Heart left ventricle (tissue), 16 donors: ENCODE measurements at regions not wholly inside any gene's neighbourhood (a gene's known extent, or its start where the extent isn't known, plus 50 kb on each side); places are given as distances from the start of the nearest gene placed in this dataset.

Experiments used
- ATAC-seq, 4 donors: fragments of 200-7000 bp; cut with Tn5 transposase; one replicate each; pipeline ENCODE4 v1.9.1; 2020 to 2022; ENCODE audit warnings: moderate library complexity in 4 of 4, mild to moderate bottlenecking in 3 of 4, moderate number of reproducible peaks in 1 of 4
- DNase-seq, 5 donors: peaks; one replicate each; pipeline ENCODE4 v3.0.0-alpha.2; 2020
- H3K27ac ChIP-seq, 12 donors: fragments of 200-600 bp; sonication (generic) in 4 of 12; one replicate each; pipeline versions ENCODE4 v1.5.0 to v1.8.0; 2016 to 2022; ENCODE audit warnings: mild to moderate bottlenecking in 2 of 12
- H3K27me3 ChIP-seq, 9 donors: fragments of 200-600 bp; sonication (generic) in 2 of 9; one replicate each; pipeline versions ENCODE4 v1.5.1 to v1.8.0; 2016 to 2022; ENCODE audit warnings: mild to moderate bottlenecking in 3 of 9
- H3K36me3 ChIP-seq, 9 donors: fragments of 200-600 bp; sonication (generic) in 2 of 9; one replicate each; pipeline versions ENCODE4 v1.5.0 to v1.8.0; 2018 to 2022; ENCODE audit warnings: mild to moderate bottlenecking in 2 of 9
- H3K4me1 ChIP-seq, 12 donors: fragments of 200-600 bp; sonication (generic) in 4 of 12; one replicate each; pipeline versions ENCODE4 v1.5.0 to v1.8.0; 2016 to 2022; ENCODE audit warnings: mild to moderate bottlenecking in 3 of 12
- H3K4me3 ChIP-seq, 12 donors: fragments of 200-600 bp; sonication (generic) in 4 of 12; one replicate each; pipeline versions ENCODE4 v1.5.0 to v1.8.0; 2017 to 2022; ENCODE audit warnings: mild to moderate bottlenecking in 9 of 12, moderate library complexity in 4 of 12
- H3K9me3 ChIP-seq, 12 donors: fragments of 200-600 bp; sonication (generic) in 4 of 12; one replicate each; pipeline versions ENCODE4 v1.5.0 to v1.8.0; 2016 to 2022; ENCODE audit warnings: mild to moderate bottlenecking in 1 of 12
- CTCF ChIP-seq, 12 donors: fragments of 200-600 bp; sonication (generic) in 4 of 12; IDR thresholded peaks; one replicate each; pipeline versions ENCODE4 v1.5.0 to v1.8.0; 2018 to 2022; ENCODE audit warnings: antibody characterized with exemption in 12 of 12, mild to moderate bottlenecking in 5 of 12
- POLR2A ChIP-seq, 2 donors: fragments of 450-650 bp; IDR thresholded peaks; one replicate each; pipeline ENCODE4 v1.6.1; 2017; ENCODE audit warnings: antibody characterized with exemption in 2 of 2, mild to moderate bottlenecking in 2 of 2, moderate library complexity in 2 of 2
- WGBS, 4 donors: extraction: QIAGEN DNeasy Blood & Tissue Kit in 2 of 4; methylation state at CpG; one replicate each; pipeline versions ENCODE4 v1.1.5 to v1.1.7; 2013 to 2018; 5-methylcytosine and 5-hydroxymethylcytosine counted together
- intact Hi-C, 10 donors: fragments of 100-400 bp; cut with DNase I; formaldehyde crosslinking; loops; one replicate each; pipeline versions ENCODE4 v1.11.1 to v1.14.2; 2022
- donor health status: ischemic (EF 13 %, LVEDD 7.1; RV severe dilation, severe dysfunction).
- donor health status: healthy with polysubstance abuse.
- donor health status: DM: no; HTN: yes; CAD: no.
- donor health status: DM: no; HTN: no; CAD: no.
- donor health status: ischemic (EF 25% LVEDD 6.9; RV normal size, moderate dysfunction).
- donor health status: ischemic (EF 25% LVEDD 5.7; RV mildly dilated, moderate dysfunction).
- donor health status: healthy.
- donor health status: DM: yes; HTN: yes; CAD: no.
- donor health status: ischemic (EF 35%, LVEDD 5.7; RV mildly dilated, moderate dysfunction).
- donor health status: nonischemic (EF 11% LVEDD 7.7; RV severe dilation, severe dysfunction).
- donor health status: DM: yes; HTN: yes; CAD: no.
- donor health status: PGD.
- donor health status: ischemic (EF 29% LVEDD 5.4; RV normal size, mild dysfunction).
- donor health status: nonischemic (EF 23%, LVEDD 6.1; RV moderate dilation, normal function).

GRCh38 chr14:58702441-58703160, 64.8 kb downstream of the DACT1 start:
- no peak overlapping the region for H3K27ac ChIP-seq
- H3K9me3 ChIP-seq = no peaks in the 10 kb centered on the region
- 63 to 74% (median 68%) methylated on average over 1 of the region's 1 CpG for WGBS, 4 donors
- intact Hi-C loops = no loop called here
- H3K4me1 ChIP-seq = peaks cover 0 to 15% (median 0%) of the 10 kb centered on the region in 12 donors
- H3K4me3 ChIP-seq = no peak overlapping the region
- DNase-seq (no peak), ATAC-seq (no peak)
- H3K27me3 ChIP-seq = no peaks in the 10 kb centered on the region
- H3K36me3 ChIP-seq = no peaks in the 10 kb centered on the region
- TF ChIP-seq POLR2A (IDR thresholded peaks at IDR 0.05) (no peak), CTCF (IDR thresholded peaks at IDR 0.05) (no peak)

GRCh38 chr14:58703161-58703506, 65.4 kb downstream of the DACT1 start:
- 76 to 100% (median 81%) methylated on average over 1 of the region's 1 CpG for WGBS, 4 donors
- ATAC-seq (no peak), DNase-seq (no peak)
- Histone ChIP-seq H3K4me1 (peaks cover 0 to 15% (median 0%) of the 10 kb centered on the region in 12 donors), H3K36me3 (no peaks in the 10 kb centered on the region), H3K27me3 (no peaks in the 10 kb centered on the region), H3K4me3 (no peak overlapping the region), H3K27ac (no peak overlapping the region), H3K9me3 (no peaks in the 10 kb centered on the region)
- intact Hi-C loops = no loop called here
- TF ChIP-seq CTCF (IDR thresholded peaks at IDR 0.05) (no peak), POLR2A (IDR thresholded peaks at IDR 0.05) (no peak)

- no peak overlapping the region for H3K27ac ChIP-seq
- TF ChIP-seq POLR2A (IDR thresholded peaks at IDR 0.05) (no peak), CTCF (IDR thresholded peaks at IDR 0.05) (no peak)
- peaks cover 0 to 16% (median 1%) of the 10 kb centered on the region in 12 donors for H3K4me1 ChIP-seq
- H3K9me3 ChIP-seq = no peaks in the 10 kb centered on the region
- WGBS, 4 donors = 61 to 65% (median 62%) methylated on average over 2 of the region's 2 CpGs
- H3K36me3 ChIP-seq = no peaks in the 10 kb centered on the region
- intact Hi-C loops = no loop called here
- no peaks in the 10 kb centered on the region for H3K27me3 ChIP-seq
- DNase-seq = peak in 1 of 5 donors; percentile 32
- no peak overlapping the region for H3K4me3 ChIP-seq
- ATAC-seq = peak in 1 of 4 donors; percentile 20
These were observed 67.3 kb downstream of the DACT1 start for GRCh38 chr14:58705066-58705465.

GRCh38 chr14:58707949-58708348, 70.2 kb downstream of the DACT1 start:
- ATAC-seq (no peak), DNase-seq (no peak)
- no peaks in the 10 kb centered on the region for H3K9me3 ChIP-seq
- intact Hi-C loops = no loop called here
- TF ChIP-seq CTCF (IDR thresholded peaks at IDR 0.05) (no peak), POLR2A (IDR thresholded peaks at IDR 0.05) (no peak)
- 45 to 63% (median 61%) methylated on average over 1 of the region's 1 CpG for WGBS, 4 donors
- H3K36me3 ChIP-seq = no peaks in the 10 kb centered on the region
- H3K27ac ChIP-seq = no peak overlapping the region
- no peak overlapping the region for H3K4me3 ChIP-seq
- peaks cover 0 to 18% (median 3%) of the 10 kb centered on the region in 12 donors for H3K4me1 ChIP-seq
- no peaks in the 10 kb centered on the region for H3K27me3 ChIP-seq
